HG02870 (cell line): ENCODE measurements at regions not wholly inside any gene's neighbourhood (a gene's known extent, or its start where the extent isn't known, plus 50 kb on each side); places are given as distances from the start of the nearest gene placed in this dataset.

ENCODE experiments used
- ATAC-seq: cut with Tn5 transposase; IDR thresholded peaks from one replicate; pipeline ENCODE4 v1.9.1; 2021; ENCODE audit warnings: mild to moderate bottlenecking, moderate library complexity; ENCODE audit not compliant: unreplicated experiment

DNA sequence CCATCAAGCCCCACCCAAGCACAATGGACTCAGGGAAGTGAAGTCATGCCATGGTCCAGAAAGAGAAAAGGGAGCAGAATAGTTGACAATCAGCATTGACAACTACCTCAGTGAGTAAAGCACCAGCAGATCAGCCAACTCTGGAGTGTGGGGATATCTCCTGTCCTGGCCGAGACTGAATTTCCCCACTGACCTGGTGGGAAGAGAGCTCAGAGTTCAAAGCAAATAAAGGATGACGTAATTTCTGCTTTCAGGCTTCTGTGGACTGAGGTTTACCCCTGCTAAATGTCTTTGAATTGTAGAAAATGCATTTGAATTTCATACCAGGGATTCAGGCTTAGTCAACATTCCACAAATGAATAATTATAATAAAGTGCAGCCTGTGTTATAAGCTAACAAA lies 152.9 kb downstream of the CBLN1 start:
- ATAC-seq: no peak

DNA sequence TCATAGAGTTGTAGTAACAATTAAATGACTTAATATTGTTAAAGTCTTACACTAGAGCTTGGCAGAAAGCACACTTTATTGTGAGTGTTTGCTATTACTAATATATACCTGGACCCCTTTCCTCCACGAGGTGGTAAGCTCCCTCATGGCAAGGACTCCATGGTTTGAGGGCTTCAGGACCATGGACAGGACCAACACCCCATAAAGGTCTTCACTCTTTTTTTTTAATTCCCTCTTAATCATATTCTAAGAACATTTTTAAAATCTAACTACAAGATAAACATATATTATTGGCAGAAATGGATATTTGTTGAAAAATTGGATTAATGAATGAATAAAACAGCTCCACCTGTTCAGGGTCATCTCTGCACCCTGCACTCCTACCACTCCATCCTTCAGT lies 154.5 kb downstream of the CBLN1 start:
- ATAC-seq: no peak

DNA sequence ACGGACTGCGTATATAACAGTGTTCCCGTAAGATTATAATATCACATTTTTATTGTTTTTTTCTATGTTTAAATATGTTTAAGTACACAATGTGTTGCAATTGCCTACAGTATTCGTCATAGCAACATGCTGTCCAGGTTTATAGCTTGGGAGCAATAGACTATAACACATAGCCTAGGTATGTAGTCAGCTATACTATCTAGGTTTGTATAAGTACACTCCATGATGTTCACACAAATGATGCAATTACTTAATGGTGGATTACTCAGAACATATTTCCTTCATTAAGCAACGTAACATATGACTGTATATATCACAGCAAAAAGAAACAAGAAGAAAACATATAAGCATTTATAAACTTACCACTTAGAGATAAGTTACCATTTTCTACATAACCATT lies 160.0 kb downstream of the CBLN1 start:
- no peak for ATAC-seq

DNA sequence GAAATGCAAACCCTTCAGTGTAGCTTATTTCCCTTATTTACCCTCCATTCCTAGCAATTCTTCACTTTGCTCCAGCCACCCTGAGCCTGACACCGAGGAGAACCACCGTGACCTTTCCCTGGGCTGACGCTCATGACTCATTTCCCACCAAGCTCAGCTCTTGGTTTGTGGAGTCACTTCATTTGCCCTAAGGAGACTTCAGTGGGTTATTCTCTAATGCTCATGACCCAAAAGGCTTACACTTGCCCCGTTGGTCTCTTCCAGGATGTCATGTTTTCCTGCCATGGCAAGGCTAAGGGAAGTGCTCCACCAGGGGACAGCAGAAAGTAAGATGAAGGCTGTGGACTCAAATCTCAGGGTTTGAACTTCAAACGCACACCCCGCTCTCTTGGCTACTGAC lies 161.0 kb downstream of the CBLN1 start:
- no peak for ATAC-seq

GRCh38 chr16:49116873-49117272 lies 164.8 kb downstream of the CBLN1 start:
- ATAC-seq: no peak

- no peak for ATAC-seq
Observed at GRCh38 chr16:49115956-49116355, 165.7 kb downstream of the CBLN1 start.

- ATAC-seq: no peak
Observed at GRCh38 chr16:49112754-49113153, 168.9 kb downstream of the CBLN1 start.

DNA sequence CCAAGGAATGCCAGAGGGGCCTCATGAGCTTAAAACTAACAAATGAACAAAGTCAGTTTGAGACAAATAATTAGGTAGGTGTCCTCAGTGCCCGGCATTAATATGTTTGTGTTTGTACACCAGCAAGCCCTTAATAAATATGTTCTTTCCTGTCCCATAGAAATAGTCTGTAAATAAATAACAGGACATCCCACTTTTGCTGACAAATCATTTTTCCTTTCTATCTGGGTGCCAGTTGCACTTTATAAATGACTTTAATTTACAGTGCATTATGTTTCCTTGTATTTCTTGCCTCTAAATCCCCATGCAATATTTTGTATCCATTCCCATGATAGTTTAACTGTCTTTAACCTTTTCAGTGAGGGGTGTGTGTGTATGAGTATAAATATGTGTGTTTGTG lies 170.3 kb downstream of the CBLN1 start:
- no peak for ATAC-seq

DNA sequence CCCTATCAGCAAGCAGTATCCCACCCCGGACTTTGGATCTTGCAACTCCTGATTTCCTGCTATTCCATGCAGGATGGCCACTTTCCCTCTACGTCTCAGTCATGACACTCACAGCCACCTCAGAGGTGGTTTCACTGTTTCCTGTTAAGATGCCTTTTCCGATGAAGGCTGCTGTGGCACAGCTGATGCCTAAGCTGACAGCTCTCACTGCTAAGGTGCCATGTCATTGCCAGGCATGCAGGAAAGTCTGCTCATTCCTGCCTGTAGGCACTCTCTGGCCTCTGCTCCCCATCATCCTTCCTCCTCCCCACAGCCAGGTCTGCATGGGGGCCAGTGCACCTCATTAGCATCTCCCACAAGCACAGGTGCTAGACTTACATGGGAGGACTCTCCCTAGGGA lies 173.0 kb downstream of the CBLN1 start:
- no peak for ATAC-seq

- ATAC-seq: no peak
Observed at GRCh38 chr16:49103298-49103697, 178.3 kb downstream of the CBLN1 start.

DNA sequence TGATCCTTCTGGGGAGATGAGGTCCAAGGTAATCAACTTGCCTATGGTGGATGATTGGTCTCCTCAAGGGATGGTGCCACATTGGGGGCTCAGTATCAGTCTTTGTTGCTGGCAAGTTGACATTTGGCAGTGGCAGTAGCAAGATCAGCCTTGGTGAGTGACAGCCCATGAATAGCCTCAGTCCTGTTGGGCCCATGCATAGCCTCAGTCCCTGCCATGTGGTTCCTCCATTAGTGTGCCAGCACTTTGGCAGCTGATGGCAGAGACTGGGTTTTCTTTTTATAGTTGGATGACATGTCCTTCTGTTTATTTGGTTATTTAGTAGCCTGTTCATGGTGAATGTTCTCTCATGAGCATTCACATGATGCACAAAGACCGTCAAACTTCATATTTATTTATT lies 179.6 kb downstream of the CBLN1 start:
- no peak for ATAC-seq

DNA sequence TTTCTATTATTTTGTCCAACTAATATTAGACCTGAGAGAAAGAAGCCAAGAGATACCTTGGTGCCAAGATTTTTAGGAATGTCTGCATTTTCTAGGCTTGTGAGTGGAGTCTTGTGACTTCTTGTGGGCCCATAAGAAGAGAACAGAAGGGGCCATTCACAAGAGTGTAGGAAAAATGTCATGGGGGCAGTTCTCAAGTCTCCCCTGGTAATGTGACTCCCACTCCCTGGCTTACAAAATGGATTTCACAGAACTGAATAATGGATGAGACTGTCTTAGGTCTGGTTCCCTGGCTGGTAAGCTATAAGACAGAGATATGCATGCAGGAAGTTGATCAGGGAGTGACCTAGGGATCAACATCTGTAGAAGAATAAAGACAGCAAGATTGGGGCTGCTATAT lies 181.3 kb downstream of the CBLN1 start:
- ATAC-seq: no peak

DNA sequence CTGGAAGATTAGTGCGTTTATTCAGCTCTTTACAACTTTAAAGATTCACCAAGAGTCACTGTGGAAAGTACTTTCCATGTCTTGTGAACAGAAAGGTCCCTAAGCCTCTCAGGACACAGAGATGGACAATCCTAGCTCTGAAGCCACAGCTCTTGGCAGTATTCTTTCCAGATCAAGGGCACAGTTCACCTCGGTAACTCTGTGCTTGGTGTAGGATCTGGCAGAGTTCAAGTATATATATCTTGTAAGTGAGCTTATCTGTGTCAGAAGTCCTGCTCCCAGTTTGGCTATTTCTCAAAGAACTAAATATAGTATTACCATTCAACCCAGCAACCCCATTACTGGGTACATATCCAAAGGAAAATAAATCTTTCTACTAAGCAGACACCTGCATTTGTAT lies 183.7 kb downstream of the CBLN1 start:
- no peak for ATAC-seq

DNA sequence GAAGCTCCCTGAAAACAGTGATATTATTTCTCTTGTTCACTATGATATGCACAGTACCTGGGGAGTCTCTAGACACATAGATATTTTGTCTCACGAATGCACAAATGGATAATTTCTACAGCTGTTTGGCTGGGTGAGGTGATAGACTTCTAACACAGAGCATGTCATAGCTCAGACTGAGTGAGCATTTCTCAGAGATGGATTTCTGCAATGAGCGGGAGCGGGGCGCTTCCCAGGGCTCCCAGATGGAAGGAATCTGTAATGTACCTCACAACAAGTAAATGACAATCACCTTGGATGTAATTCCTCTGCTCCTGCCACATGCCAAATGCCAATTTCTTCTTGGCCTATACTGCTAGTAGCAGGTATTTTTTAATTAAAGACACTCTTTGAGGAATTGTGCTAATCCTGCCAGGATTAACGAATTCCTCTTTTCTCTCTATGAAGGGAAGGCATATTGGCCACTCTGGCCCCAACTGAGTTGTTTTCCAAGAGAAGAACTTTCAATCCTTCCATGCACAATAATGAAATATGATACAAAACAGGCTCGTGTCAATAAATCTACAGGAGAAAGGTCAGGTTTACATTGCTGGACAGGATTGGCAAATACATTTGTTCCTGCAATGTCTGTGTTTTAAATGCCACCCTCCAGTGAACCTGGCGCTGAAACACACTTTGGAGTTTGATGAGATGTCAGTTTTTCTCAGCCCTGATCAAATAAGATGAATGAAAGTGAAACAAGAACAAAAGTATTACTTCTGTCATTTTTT lies 185.3 kb downstream of the CBLN1 start:
- no peak for ATAC-seq

- ATAC-seq: no peak
Observed at GRCh38 chr16:49095539-49095938, 186.1 kb downstream of the CBLN1 start.

GRCh38 chr16:49094471-49094870 lies 187.2 kb downstream of the CBLN1 start:
- ATAC-seq: no peak

DNA sequence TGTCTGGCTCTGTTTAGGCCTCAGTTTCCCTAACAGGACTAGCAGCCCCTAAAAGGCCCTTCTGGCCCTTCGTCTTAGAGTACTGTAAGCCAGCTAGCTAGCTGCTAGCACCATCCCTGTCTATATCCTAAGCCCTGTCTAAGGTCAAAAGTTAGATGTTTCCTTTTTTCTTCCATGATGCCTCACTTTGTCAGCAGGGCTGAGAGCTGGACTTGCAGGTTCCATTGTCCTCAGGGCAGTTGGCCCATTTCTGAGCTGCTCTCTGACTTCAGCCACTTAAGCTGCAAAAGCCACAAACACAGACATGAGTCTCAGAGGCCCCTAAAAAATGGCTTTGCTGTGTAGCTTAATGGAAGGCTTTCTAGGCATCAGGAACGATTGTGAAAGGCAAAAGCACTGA lies 187.7 kb downstream of the CBLN1 start:
- no peak for ATAC-seq

DNA sequence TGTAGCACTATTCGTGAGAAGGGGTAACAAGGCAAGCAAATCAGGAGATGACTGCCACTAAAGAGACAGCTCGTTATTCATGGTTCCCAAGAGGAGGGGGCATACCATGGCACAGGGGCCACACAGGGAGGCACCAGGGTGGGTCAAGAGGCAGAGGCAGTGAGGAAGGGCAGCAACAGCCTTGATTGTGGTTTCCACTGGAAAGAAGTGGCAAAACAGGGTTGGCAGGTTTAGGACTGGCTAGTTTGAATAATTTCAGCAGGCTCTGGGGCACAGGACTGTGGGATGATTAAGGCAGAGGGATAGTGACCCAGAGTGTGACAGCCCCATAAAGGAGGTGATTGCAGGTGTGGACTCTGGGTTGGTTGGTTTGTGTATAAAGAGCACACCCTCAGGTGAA lies 188.9 kb downstream of the CBLN1 start:
- no peak for ATAC-seq

DNA sequence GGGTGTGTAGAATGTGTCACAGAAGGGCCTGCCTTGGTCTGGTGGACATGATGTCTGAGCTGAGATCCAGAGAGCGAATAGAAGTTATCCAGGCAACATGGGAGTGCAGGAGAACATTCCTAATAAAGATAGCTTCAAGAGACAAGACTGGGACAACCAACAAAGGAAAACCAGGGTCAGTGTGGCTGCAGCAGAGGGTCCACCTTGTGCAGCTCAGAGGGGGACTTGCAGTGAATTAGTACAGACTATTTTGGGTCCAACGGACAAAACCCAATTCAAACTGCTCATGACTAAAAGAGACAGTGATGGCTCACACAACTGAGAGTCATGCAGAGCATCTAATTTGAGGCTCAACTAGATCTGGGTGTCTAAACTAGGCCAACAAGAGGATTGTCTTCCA lies 192.1 kb downstream of the CBLN1 start:
- no peak for ATAC-seq

- no peak for ATAC-seq
Observed at GRCh38 chr16:49089039-49089438, 192.6 kb downstream of the CBLN1 start.

DNA sequence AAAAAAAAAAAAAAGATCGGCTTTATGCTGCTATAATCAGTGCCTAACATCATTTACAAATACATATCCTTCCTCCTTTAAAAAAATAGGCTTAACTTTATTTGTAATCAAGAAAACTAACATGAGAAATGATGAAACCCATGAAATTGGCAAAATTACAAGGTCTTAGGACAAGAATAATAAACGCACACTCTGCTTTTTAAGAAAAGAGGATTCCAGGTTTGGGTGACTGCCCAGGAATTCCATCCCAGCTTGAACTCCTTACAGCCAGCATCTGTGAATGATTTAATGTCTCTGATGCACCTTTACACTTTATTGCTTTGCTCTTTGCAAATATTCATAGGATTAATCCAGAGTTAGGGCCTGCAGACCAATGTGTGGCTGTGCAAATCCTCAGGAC lies 196.0 kb downstream of the CBLN1 start:
- no peak for ATAC-seq

DNA sequence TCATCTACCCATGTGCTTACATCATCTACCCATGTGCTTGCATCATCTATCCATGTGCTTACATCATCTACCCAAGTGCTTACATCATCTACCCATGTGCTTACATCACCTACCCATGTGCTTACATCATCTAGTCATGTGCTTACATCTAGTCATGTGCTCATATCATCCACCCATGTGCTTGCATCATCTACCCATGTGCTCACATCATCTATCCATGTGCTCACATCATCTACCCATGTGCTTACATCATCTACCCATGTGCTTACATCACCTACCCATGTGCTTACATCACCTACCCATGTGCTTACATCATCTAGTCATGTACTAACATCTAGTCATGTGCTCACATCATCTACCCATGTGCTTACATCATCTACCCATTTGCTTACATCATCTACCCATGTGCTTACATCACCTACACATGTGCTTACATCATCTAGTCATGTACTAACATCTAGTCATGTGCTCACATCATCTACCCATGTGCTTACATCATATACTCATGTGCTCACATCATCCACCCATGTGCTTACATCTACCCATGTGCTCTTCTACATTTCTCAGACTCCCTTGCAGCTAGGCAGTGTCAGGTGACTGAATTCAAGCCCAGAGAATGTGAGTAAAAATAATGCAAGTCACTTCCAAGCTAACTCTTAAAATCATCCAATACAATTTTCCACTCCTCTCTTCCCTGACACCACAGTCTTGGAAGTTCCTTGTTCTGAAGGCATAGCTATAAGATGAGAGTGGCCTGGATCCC lies 196.8 kb downstream of the CBLN1 start:
- no peak for ATAC-seq

DNA sequence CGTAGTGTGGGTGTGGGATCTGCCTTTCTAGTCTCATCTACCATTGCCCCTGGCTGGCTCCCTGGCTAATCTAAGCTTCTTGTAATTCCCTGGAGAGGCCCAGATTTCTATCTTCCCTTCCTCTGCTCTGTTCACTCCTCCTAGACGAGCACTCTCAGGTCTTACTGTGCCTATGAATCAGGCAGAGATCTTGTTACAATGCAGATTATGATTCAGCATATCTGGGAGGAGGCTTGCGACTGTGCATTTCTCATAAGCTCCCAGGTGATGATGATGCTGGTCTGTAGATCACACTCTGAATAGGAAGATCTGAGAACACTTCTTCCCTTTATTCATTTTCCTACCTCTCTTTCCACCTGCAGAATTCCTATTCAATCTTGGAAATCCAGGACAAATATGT lies 200.1 kb downstream of the CBLN1 start:
- no peak for ATAC-seq
